ENCODE measurements at regions not wholly inside any gene's neighbourhood (a gene's known extent, or its start where the extent isn't known, plus 50 kb on each side); places are given as distances from the start of the nearest gene placed in this dataset.
A peak's percentile ranks its signal among the peaks of the same experiment; 100 is the strongest.
"Not testable (repeated sequence)": the region's sequence is repeated elsewhere in the genome, so short reads cannot be mapped to it uniquely, and the experiment has no call there.

DNA sequence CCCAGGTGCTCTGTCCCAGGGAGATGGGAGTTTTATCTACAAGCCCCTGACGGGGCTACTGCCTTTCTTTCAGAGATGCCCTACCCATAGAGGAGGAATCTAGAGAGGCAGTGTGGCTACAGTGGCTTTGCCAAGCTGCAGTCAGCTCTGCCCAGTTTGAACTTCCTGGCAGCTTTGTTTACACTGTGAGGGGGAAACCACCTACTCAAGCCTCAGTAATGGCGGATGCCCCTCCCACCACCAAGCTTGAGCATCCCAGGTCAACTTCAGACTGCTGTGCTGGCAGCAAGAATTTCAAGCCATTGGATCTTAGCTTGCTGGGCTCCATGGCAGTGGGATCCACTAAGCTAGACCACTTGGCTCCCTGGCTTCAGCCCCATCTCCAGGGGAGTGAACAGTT, 53.1 kb upstream of the TMEM252 start:
- DNase-seq (ENCODE audit: insufficient read length, low spot score); FAIRE-seq: not testable (repeated sequence)

- no peak for FAIRE-seq
Measured at GRCh38 chr9:68595868-68596267, 55.2 kb upstream of the TMEM252 start.

GRCh38 chr9:68597362-68597997, 56.8 kb upstream of the TMEM252 start:
- no peak for DNase-seq (ENCODE audit: insufficient read length, low spot score)
- FAIRE-seq = no peak

More at GRCh38 chr9:68595868-68596267, 55.2 kb upstream of the TMEM252 start:
- DNase-seq (ENCODE audit: insufficient read length, low spot score) = no peak

DNA sequence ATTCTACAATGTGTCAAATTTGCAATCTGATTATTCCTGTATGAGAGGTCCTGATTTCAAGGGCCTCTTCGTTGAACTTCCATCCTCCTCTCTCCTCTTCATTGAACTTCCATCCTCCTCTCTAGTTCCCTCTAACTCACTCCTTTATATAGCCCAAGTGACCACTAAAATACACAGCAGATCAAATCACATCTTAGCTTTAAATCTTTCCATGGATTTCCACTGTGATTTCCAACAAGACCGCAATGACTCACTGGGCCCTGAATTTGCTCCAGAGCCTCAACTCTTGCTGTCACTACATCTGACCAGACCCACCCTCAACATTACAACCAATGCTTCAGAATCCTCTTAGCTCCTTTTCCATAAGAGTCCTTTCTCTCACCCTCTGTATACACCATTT, 59.1 kb upstream of the TMEM252 start:
- FAIRE-seq (no peak), DNase-seq (ENCODE audit: insufficient read length, low spot score) (no peak)

DNA sequence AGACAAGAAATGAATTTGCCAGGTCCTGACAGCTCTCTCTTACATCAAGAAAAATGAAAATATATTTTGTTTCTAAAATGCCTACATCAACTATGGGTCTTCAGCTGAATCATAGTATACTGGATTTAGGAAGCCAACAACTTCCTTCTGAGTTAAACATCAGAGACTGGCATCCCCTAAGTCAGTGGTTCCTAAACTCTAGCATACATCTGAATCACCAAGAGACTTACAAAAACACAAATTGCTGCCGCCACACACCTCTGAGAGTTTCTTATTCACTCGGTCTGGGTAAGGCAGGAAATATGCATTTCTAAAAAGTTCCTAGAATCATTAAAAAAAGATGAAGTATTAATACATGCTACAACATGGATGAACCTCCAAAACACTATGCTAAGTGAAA, 60.4 kb upstream of the TMEM252 start:
- no peak for FAIRE-seq
- no peak for DNase-seq (ENCODE audit: insufficient read length, low spot score)

DNA sequence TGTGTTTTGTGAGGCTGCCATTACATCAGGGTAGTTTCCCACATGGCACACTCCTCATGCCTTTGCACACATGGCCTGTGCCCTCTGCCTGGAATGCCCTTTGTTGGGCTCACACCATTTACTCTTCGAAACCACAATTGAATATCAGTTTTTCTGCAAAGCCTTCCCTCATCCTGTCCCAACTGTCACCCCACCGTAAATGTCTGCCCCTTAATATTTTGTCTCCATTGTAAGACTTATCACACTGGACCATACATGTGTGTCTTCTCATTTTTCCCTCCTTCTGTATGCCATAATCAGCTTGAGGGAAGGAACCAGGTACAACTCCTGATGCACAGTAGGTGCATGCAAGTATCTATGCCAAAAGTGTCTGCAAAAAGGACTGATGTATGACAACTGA, 62.7 kb upstream of the TMEM252 start:
- no peak for DNase-seq (ENCODE audit: insufficient read length, low spot score)
- no peak for FAIRE-seq

DNA sequence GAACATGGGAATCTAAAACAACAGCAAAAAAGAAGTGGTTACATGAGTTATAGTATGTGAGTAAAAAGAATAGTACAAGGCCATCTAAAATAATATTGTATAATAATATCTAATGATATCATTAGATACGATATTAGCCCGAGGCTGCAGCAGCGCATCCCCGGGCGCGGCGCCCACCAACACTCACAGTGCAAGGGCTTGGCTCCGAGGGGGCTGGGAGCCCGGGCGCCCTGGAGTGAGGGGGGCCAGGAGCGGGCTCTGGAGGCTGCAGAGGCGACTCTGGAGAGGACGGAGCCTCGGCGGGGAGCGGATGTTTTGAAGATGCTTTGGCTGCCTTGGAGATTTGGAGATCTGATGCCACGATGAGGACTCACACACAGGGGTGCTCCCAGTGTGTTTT, 68.1 kb upstream of the TMEM252 start:
- DNase-seq (ENCODE audit: insufficient read length, low spot score) (no peak), FAIRE-seq (no peak)

DNA sequence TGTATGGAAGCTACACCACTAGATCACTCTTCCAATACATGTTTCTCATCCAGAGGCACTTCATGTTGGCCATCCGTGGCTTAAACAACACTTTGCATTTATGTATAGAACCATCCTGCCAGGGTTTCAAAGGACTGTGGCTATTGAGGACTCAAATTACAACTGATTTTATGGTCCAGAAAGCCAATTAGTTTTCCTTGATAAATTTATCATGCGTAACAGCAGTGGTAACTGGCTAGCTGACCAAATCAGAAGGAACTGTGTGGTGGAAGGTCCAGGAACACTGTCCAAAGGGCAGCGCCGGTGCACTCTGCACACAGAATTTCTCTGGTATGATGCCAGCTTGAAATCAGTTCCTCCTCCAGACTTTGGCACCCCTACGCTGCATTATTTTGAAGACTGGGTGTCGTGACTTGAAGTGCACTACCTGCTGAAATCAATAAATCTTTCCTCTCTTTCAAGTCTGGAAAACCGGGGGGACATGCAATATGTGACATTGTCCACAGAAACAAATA, 69.3 kb upstream of the TMEM252 start:
- FAIRE-seq (no peak), DNase-seq (ENCODE audit: insufficient read length, low spot score) (no peak)

DNA sequence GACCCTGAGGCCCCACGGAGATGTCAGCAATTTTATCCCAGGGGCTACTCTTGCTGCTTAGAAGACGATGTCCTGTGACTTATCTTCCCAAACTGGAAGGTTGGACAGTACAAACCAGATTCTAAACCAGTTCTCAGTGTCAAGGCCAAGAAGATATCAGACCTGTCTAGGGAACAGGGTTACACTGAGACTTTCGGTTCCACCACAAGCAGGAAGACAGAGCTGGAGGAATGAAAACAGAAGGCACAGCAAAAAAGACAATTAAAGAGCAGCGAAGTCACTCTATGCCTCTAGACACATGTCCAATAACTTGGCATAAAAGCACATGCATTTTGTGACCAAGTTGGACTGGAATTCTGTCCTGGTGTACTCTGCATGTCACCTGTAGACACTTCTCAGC, 73.4 kb upstream of the TMEM252 start:
- FAIRE-seq (no peak), DNase-seq (ENCODE audit: insufficient read length, low spot score) (no peak)

- not testable (repeated sequence) for DNase-seq (ENCODE audit: insufficient read length, low spot score); FAIRE-seq
Measured at GRCh38 chr9:68617011-68617410, 76.3 kb upstream of the TMEM252 start.

DNA sequence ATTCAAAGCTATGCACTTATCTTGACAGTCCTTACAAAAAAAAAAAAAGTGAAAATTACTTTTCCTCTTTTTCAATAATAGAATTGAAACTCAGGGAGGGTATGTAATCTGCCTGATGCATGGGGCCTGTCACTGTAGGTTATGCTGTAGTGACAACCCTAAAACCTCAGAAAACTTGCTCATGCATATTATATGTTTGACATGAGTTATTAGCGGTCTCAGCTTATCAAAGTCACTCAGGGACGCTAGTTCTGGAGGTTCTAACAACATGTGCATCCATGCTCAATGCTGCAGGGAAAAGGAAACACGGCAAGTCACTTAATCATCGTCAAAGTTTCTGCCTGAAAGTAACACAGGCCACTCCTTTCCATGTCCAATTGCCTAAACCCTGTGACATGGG, 78.4 kb upstream of the TMEM252 start:
- DNase-seq (ENCODE audit: insufficient read length, low spot score) (no peak), FAIRE-seq (no peak)

- DNase-seq (ENCODE audit: insufficient read length, low spot score) (no peak), FAIRE-seq (peak; percentile 49)
Measured at GRCh38 chr9:68619636-68620035, 79.0 kb upstream of the TMEM252 start.

- DNase-seq (ENCODE audit: insufficient read length, low spot score) (no peak), FAIRE-seq (no peak)
Measured at GRCh38 chr9:68625559-68625958, 79.5 kb upstream of the PIP5K1B start.

- FAIRE-seq = no peak
Measured at GRCh38 chr9:68626526-68626925, 78.5 kb upstream of the PIP5K1B start.

GRCh38 chr9:68627104-68627503, 77.9 kb upstream of the PIP5K1B start:
- FAIRE-seq (no peak), DNase-seq (ENCODE audit: insufficient read length, low spot score) (no peak)

More at GRCh38 chr9:68626526-68626925, 78.5 kb upstream of the PIP5K1B start:
- DNase-seq (ENCODE audit: insufficient read length, low spot score) = no peak

DNA sequence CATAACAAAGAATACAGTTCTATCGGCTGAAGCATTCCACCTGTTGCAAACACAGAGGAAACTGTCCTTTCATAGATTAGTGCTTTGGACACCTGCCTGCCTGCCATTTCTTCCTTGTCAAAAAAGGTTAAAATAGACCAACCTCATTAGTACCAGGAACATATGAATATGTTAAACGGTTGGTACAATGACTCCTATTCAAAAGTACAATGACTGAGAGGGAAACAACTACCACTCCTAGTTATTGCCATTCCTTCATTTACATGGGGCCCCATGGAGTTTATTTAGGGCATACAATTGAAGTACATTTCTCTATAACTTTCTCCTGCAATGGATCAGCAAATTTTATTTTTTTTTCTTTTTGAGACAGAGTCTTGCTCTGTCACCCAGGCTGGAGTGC, 77.4 kb upstream of the PIP5K1B start:
- DNase-seq (ENCODE audit: insufficient read length, low spot score) = no peak
- FAIRE-seq = no peak

DNA sequence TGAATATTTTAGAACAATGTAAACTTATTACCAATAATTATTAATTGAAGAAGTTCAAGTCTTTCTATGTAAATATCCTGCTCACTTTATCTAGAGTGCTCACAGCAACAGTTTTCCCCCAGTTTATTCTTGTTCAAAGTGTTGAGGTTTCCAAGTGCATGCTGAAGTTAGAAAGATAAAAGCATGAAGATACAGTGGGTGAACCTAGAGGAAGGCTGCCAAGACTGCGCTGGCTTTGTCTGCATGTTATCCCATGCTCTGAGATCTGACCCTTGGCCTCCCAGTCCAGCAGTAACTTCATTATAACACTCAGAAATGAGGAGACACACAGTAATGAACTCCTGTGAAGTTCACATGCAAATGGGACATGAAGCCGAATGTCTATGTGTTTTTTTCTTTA, 76.0 kb upstream of the PIP5K1B start:
- DNase-seq (ENCODE audit: insufficient read length, low spot score) (no peak), FAIRE-seq (no peak)

- no peak for FAIRE-seq
- DNase-seq (ENCODE audit: insufficient read length, low spot score) = no peak
Measured at GRCh38 chr9:68631811-68632210, 73.2 kb upstream of the PIP5K1B start.

- FAIRE-seq = no peak
- no peak for DNase-seq (ENCODE audit: insufficient read length, low spot score)
Measured at GRCh38 chr9:68637020-68637419, 68.0 kb upstream of the PIP5K1B start.

DNA sequence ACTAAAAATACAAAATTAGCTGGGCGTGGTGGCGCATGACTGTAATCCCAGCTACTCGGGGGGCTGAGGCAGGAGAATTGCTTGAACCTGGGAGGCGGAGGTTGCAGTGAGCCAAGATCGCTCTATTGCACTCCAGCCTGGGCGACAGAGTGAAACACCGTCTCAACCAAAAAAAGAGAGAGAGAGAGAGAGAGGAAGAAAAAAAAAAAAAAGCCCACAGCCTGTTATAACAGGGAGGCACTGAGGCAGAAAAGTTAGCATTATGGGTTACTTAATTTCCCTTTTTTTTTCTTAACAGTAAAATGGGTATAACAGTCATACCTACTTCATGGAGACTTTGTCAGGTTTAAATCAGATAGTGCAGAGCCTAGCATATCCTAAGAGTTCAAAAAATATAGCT, 65.8 kb upstream of the PIP5K1B start:
- FAIRE-seq = not testable (repeated sequence)

GRCh38 chr9:68640421-68641089, 64.5 kb upstream of the PIP5K1B start:
- no peak for DNase-seq (ENCODE audit: insufficient read length, low spot score)
- peak; percentile 91 for FAIRE-seq

More for the DNA sequence above, 65.8 kb upstream of the PIP5K1B start:
- DNase-seq (ENCODE audit: insufficient read length, low spot score) = not testable (repeated sequence)
